ENCODE measurements at regions not wholly inside any gene's neighbourhood (a gene's known extent, or its start where the extent isn't known, plus 50 kb on each side); places are given as distances from the start of the nearest gene placed in this dataset.

DNA sequence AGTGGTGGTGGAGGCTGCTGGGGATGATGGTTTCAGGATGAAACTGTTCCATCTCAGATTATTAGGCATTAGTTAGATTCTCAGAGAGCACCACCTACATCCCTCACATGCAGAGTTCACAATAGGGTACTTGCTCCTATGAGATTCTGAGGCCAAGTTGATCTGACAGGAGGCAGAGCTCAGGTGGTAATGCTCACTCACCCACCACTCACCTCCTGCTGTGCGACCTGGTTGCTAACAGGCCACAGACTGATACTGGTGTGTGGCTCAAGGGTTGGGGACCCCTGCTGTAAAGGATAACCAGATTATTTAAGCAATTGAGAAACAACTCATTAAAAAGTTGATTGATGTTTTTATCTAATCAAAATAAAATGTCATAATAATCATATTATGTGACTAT lies 248.5 kb downstream of the RERGL start:
- TF ChIP-seq CTCF (IDR thresholded peaks at IDR 0.05) (no peak), POLR2A (IDR thresholded peaks at IDR 0.05) (no peak), EP300 (IDR thresholded peaks at IDR 0.05) (no peak), POLR2AphosphoS5 (IDR thresholded peaks at IDR 0.05) (no peak)
- intact Hi-C loops (cut with DNase I), result no loop called here
- 43 to 57% methylated on average over 1 of the region's 1 CpG for WGBS, 2 donors

DNA sequence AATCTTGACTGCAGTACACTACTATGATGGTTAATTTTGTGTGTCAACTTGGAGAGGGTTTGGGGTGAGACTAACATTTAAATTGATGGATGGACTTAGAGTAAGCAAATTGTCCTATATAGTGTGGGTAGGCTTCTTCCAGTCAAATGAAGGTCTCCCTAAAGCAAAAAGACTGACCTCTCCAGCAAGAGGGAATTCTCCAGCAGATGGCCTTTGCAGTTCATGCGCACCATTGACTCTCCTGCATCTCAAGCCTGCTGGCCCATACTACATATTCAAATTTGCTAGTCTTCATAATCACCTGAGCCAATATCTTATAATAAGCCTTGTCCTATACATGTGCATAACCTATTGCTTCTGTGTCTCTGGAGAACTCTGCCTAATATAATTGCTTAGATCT lies 260.2 kb downstream of the RERGL start:
- DNase-seq, result no peak
- H3K9me3 ChIP-seq, result no peaks in the 10 kb centered on the region
- TF ChIP-seq EP300 (IDR thresholded peaks at IDR 0.05), result no peak
- no peak for TF ChIP-seq CTCF (IDR thresholded peaks at IDR 0.05)
- no peak overlapping the region for H3K4me3 ChIP-seq
- intact Hi-C loops (cut with DNase I), result no loop called here
- H3K27ac ChIP-seq, result no peak overlapping the region
- 93 to 94% methylated on average over 1 of the region's 1 CpG for WGBS, 2 donors
- no peaks in the 10 kb centered on the region for H3K27me3 ChIP-seq
- H3K4me1 ChIP-seq, result no peaks in the 10 kb centered on the region
- H3K36me3 ChIP-seq, result no peaks in the 10 kb centered on the region

More for the DNA sequence above, 248.5 kb downstream of the RERGL start:
- no peak overlapping the region for H3K27ac ChIP-seq
- no peaks in the 10 kb centered on the region for H3K9me3 ChIP-seq
- H3K4me3 ChIP-seq, result no peak overlapping the region
- DNase-seq, result no peak
- H3K36me3 ChIP-seq, result no peaks in the 10 kb centered on the region
- no peaks in the 10 kb centered on the region for H3K4me1 ChIP-seq
- no peaks in the 10 kb centered on the region for H3K27me3 ChIP-seq

GRCh38 chr12:17818931-17819330 lies 271.1 kb downstream of the RERGL start:
- Histone ChIP-seq H3K9me3 (no peaks in the 10 kb centered on the region), H3K27ac (no peak overlapping the region), H3K27me3 (no peaks in the 10 kb centered on the region), H3K4me1 (no peaks in the 10 kb centered on the region), H3K4me3 (no peak overlapping the region), H3K36me3 (no peaks in the 10 kb centered on the region)
- TF ChIP-seq POLR2AphosphoS5 (IDR thresholded peaks at IDR 0.05) (no peak), EP300 (IDR thresholded peaks at IDR 0.05) (no peak), POLR2A (IDR thresholded peaks at IDR 0.05) (no peak), CTCF (IDR thresholded peaks at IDR 0.05) (no peak)
- no peak for DNase-seq
- intact Hi-C loops (cut with DNase I), result no loop called here

GRCh38 chr12:17810399-17810798 lies 279.6 kb downstream of the RERGL start:
- Histone ChIP-seq H3K4me3 (no peak overlapping the region), H3K27me3 (no peaks in the 10 kb centered on the region), H3K4me1 (no peaks in the 10 kb centered on the region), H3K9me3 (peaks cover 0 to 8% (median 2%) of the 10 kb centered on the region in 4 donors), H3K36me3 (no peaks in the 10 kb centered on the region), H3K27ac (no peak overlapping the region)
- DNase-seq, result no peak
- TF ChIP-seq POLR2A (IDR thresholded peaks at IDR 0.05), result no peak
- WGBS, 2 donors, result 80 to 84% methylated on average over 3 of the region's 3 CpGs
- intact Hi-C loops (cut with DNase I), result no loop called here

- TF ChIP-seq CTCF (IDR thresholded peaks at IDR 0.05) (no peak), EP300 (IDR thresholded peaks at IDR 0.05) (no peak), POLR2A (IDR thresholded peaks at IDR 0.05) (no peak), POLR2AphosphoS5 (IDR thresholded peaks at IDR 0.05) (no peak)
- DNase-seq, result no peak
- Histone ChIP-seq H3K4me1 (no peaks in the 10 kb centered on the region), H3K36me3 (no peaks in the 10 kb centered on the region), H3K27me3 (no peaks in the 10 kb centered on the region), H3K27ac (no peak overlapping the region), H3K4me3 (no peak overlapping the region), H3K9me3 (peaks cover 0 to 8% (median 2%) of the 10 kb centered on the region in 4 donors)
- intact Hi-C loops (cut with DNase I), result no loop called here
- WGBS, 2 donors, result 59 to 60% methylated on average over 1 of the region's 1 CpG
Observed at GRCh38 chr12:17809206-17809605, 280.8 kb downstream of the RERGL start.

Data from sigmoid colon (tissue), 6 donors.